GM12873 (cell line): ENCODE measurements at regions not wholly inside any gene's neighbourhood (a gene's known extent, or its start where the extent isn't known, plus 50 kb on each side); places are given as distances from the start of the nearest gene placed in this dataset.

Experiments used
- TF ChIP-seq, protein P1 (sequence below): IDR thresholded peaks from 2 replicates; pipeline ENCODE4 v1.5.1; 2012; ENCODE audit warnings: low read depth, mild to moderate bottlenecking, moderate library complexity, low read length, control low read depth; ENCODE audit not compliant: insufficient read depth; ENCODE audit errors: missing control alignments

DNA sequence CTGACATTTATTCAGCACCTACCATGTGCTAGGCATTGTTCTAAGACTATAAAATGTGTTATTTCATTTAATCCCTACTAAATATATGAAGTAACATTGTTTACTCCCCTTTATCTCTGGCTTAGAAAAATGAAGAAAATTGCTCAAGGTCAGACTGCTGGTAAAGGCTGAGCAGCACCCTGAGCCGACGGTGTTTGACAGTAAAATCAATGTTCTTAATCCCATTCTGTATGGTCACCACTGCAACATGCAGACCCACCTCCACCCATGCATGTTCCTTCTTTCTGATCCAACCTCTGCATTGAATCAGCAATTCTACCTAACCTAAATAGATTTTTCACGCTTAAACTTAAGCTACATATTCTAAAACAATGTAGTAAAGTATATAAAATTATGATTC lies 216.5 kb downstream of the ZBBX start:
- TF ChIP-seq, protein P1, sequence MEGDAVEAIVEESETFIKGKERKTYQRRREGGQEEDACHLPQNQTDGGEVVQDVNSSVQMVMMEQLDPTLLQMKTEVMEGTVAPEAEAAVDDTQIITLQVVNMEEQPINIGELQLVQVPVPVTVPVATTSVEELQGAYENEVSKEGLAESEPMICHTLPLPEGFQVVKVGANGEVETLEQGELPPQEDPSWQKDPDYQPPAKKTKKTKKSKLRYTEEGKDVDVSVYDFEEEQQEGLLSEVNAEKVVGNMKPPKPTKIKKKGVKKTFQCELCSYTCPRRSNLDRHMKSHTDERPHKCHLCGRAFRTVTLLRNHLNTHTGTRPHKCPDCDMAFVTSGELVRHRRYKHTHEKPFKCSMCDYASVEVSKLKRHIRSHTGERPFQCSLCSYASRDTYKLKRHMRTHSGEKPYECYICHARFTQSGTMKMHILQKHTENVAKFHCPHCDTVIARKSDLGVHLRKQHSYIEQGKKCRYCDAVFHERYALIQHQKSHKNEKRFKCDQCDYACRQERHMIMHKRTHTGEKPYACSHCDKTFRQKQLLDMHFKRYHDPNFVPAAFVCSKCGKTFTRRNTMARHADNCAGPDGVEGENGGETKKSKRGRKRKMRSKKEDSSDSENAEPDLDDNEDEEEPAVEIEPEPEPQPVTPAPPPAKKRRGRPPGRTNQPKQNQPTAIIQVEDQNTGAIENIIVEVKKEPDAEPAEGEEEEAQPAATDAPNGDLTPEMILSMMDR: no peak

GRCh38 chr3:167162083-167162482 lies 218.0 kb downstream of the ZBBX start:
- TF ChIP-seq, protein P1: no peak

GRCh38 chr3:167160781-167161180 lies 219.3 kb downstream of the ZBBX start:
- TF ChIP-seq, protein P1: no peak

- TF ChIP-seq, protein P1: no peak
These were observed 228.5 kb downstream of the ZBBX start for GRCh38 chr3:167151636-167152035.

- TF ChIP-seq, protein P1: no peak
These were observed 232.0 kb downstream of the ZBBX start for GRCh38 chr3:167148136-167148535.

GRCh38 chr3:167146911-167147310 lies 233.2 kb downstream of the ZBBX start:
- TF ChIP-seq, protein P1: no peak

DNA sequence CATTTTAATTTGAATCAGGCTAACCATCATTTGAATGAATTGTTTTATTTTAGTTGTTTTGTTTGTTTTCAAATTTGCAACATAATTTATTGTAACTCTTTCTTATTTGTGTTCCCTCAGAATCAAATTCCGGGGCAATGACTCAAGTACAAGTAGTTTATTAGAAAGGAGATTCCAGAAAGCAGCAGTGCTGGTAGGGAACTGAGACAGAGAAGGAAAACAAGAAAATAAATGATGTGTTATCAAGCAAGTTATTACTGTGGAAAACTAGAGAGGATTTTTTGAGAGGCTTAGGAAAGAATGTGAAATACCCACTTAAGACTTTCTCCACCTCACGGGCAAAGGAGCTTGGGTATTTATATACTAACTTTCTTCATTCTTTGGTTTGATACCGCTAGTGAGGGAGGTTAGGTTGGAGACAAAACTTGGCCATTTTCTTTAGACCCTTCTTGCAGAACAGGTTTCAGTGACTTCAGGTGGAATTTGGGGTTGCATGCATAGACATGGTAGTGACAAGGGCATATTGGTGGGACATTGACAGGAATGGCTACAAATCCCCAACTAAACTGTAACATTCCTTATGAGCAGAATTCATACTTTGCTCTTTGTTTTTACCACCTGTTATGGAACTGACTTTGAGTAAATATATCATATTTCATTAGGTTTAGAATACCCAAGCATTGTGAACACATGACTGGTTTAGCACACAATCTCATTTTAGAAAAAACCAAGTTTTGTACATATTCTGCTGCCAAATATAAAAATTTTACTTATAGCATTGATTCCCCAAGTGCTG lies 254.3 kb downstream of the ZBBX start:
- TF ChIP-seq, protein P1: no peak
